WERI-Rb-1 (cell line): ENCODE measurements at regions not wholly inside any gene's neighbourhood (a gene's known extent, or its start where the extent isn't known, plus 50 kb on each side); places are given as distances from the start of the nearest gene placed in this dataset.

Source experiments
- DNase-seq: peaks from one replicate; pipeline ENCODE4 v3.0.0-alpha.2; 2020
- H3K27ac ChIP-seq: fragments of 250-450 bp; sonication (Bioruptor Pico); 2 replicates; pipeline ENCODE4 v1.5.1; 2020; ENCODE audit warnings: mild to moderate bottlenecking, moderate library complexity
- H3K27me3 ChIP-seq: fragments of 250-450 bp; sonication (Bioruptor Pico); 2 replicates; pipeline ENCODE4 v1.5.1; 2021; ENCODE audit warnings: mild to moderate bottlenecking, low read depth, moderate library complexity; ENCODE audit not compliant: insufficient read depth, severe bottlenecking
- H3K36me3 ChIP-seq: fragments of 250-450 bp; sonication (Bioruptor Pico); 2 replicates; pipeline ENCODE4 v1.5.1; 2020; ENCODE audit warnings: mild to moderate bottlenecking, moderate library complexity
- H3K4me3 ChIP-seq: 2 replicates; pipeline ENCODE4 v1.5.1; 2011; ENCODE audit warnings: low read depth, mild to moderate bottlenecking, control low read depth, low read length
- H3K9me3 ChIP-seq: fragments of 250-450 bp; sonication (Bioruptor Pico); 2 replicates; pipeline ENCODE4 v1.5.1; 2021; ENCODE audit warnings: mild to moderate bottlenecking, moderate library complexity; ENCODE audit not compliant: severe bottlenecking
- CTCF ChIP-seq: IDR thresholded peaks from 2 replicates; pipeline ENCODE4 v1.5.1; 2011; ENCODE audit warnings: low read depth, mild to moderate bottlenecking, control low read depth, inconsistent platforms, low read length

- TF ChIP-seq CTCF = no peak
- no peaks in the 10 kb centered on the region for H3K27me3 ChIP-seq
- no peaks in the 10 kb centered on the region for H3K36me3 ChIP-seq
- DNase-seq = no peak
- no peak overlapping the region for H3K27ac ChIP-seq
- no peak overlapping the region for H3K4me3 ChIP-seq
- H3K9me3 ChIP-seq = no peaks in the 10 kb centered on the region
Observed at GRCh38 chr6:25118038-25118437, 161.1 kb upstream of the CARMIL1 start.

- no peak overlapping the region for H3K4me3 ChIP-seq
- no peaks in the 10 kb centered on the region for H3K9me3 ChIP-seq
- no peak for TF ChIP-seq CTCF
- no peak for DNase-seq
- no peak overlapping the region for H3K27ac ChIP-seq
- H3K36me3 ChIP-seq = no peaks in the 10 kb centered on the region
- H3K27me3 ChIP-seq = no peaks in the 10 kb centered on the region
Observed at GRCh38 chr6:25121186-25121585, 158.0 kb upstream of the CARMIL1 start.

GRCh38 chr6:25122001-25122400 lies 157.2 kb upstream of the CARMIL1 start:
- H3K4me3 ChIP-seq = no peak overlapping the region
- no peak for TF ChIP-seq CTCF
- DNase-seq = no peak
- H3K9me3 ChIP-seq = no peaks in the 10 kb centered on the region
- H3K27ac ChIP-seq = no peak overlapping the region
- H3K36me3 ChIP-seq = no peaks in the 10 kb centered on the region
- no peaks in the 10 kb centered on the region for H3K27me3 ChIP-seq

- no peak for DNase-seq
- Histone ChIP-seq H3K9me3 (no peaks in the 10 kb centered on the region), H3K27ac (no peak overlapping the region), H3K36me3 (no peaks in the 10 kb centered on the region), H3K4me3 (no peak overlapping the region), H3K27me3 (no peaks in the 10 kb centered on the region)
- no peak for TF ChIP-seq CTCF
Observed at GRCh38 chr6:25122622-25123237, 156.4 kb upstream of the CARMIL1 start.

GRCh38 chr6:25124216-25124715 lies 154.9 kb upstream of the CARMIL1 start:
- DNase-seq = no peak
- TF ChIP-seq CTCF = no peak
- no peaks in the 10 kb centered on the region for H3K9me3 ChIP-seq
- no peak overlapping the region for H3K27ac ChIP-seq
- no peaks in the 10 kb centered on the region for H3K27me3 ChIP-seq
- no peaks in the 10 kb centered on the region for H3K36me3 ChIP-seq
- no peak overlapping the region for H3K4me3 ChIP-seq

GRCh38 chr6:25125736-25126135 lies 153.4 kb upstream of the CARMIL1 start:
- Histone ChIP-seq H3K4me3 (no peak overlapping the region), H3K27ac (no peak overlapping the region), H3K27me3 (no peaks in the 10 kb centered on the region), H3K36me3 (no peaks in the 10 kb centered on the region), H3K9me3 (no peaks in the 10 kb centered on the region)
- TF ChIP-seq CTCF = no peak
- no peak for DNase-seq
